ENCODE measurements at regions not wholly inside any gene's neighbourhood (a gene's known extent, or its start where the extent isn't known, plus 50 kb on each side); places are given as distances from the start of the nearest gene placed in this dataset.

DNA sequence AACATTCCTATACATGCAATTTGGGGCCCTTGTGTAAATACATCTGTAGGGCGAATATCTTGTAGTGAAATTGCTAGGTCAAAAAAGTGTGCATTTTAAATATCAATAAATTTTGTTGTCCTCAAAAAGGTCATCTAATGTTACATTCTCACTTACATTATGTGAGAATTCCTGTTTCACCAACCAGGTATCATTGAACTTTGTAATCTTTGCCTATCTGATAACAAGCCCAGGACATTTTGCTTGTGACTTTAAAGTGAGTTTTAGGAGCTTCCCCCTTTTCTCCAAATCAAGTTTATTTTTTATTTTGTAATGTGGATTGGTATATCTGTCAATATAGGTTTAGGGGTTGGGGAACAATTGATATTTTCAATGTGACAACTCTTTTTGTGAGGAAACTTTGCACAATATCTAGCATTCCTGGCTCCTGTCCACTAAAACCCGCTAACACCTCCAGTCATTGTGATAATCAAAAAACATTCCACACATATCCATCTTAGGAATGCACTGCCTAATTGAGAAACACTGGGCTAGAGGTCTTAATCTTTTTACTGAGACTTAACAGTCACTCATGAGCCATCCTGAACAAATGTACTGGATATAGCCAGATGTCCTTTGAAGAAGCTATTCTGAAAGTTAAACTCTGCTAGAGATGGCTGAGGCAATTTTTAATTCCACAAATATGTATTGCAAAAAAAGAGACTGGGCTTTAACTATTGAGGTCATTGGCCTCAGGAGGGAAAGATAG lies 72.5 kb upstream of the SLC1A1 start:
- H3K36me3 Mint-ChIP-seq = no peaks in the 10 kb centered on the region
- DNase-seq (ENCODE audit: low spot score in 2 of 2, unreplicated experiment in 2 of 2) = no peak
- H3K27me3 Mint-ChIP-seq (ENCODE audit: low read depth) = no peaks in the 10 kb centered on the region
- no peak overlapping the region for H3K27ac Mint-ChIP-seq
- H3K4me3 Mint-ChIP-seq = no peak overlapping the region
- peaks cover 12% of the 10 kb centered on the region for H3K4me1 Mint-ChIP-seq
- TF ChIP-seq, protein P1, sequence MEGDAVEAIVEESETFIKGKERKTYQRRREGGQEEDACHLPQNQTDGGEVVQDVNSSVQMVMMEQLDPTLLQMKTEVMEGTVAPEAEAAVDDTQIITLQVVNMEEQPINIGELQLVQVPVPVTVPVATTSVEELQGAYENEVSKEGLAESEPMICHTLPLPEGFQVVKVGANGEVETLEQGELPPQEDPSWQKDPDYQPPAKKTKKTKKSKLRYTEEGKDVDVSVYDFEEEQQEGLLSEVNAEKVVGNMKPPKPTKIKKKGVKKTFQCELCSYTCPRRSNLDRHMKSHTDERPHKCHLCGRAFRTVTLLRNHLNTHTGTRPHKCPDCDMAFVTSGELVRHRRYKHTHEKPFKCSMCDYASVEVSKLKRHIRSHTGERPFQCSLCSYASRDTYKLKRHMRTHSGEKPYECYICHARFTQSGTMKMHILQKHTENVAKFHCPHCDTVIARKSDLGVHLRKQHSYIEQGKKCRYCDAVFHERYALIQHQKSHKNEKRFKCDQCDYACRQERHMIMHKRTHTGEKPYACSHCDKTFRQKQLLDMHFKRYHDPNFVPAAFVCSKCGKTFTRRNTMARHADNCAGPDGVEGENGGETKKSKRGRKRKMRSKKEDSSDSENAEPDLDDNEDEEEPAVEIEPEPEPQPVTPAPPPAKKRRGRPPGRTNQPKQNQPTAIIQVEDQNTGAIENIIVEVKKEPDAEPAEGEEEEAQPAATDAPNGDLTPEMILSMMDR (IDR thresholded peaks at IDR 0.05; ENCODE audit: unreplicated experiment) = no peak
- H3K9me3 Mint-ChIP-seq = peaks cover 5% of the 10 kb centered on the region

GRCh38 chr9:4416467-4416866 lies 73.8 kb upstream of the SLC1A1 start:
- Mint-ChIP-seq H3K4me3 (no peak overlapping the region), H3K9me3 (peaks cover 5% of the 10 kb centered on the region), H3K4me1 (peaks cover 4% of the 10 kb centered on the region), H3K27ac (no peak overlapping the region), H3K36me3 (no peaks in the 10 kb centered on the region), H3K27me3 (ENCODE audit: low read depth) (no peaks in the 10 kb centered on the region)
- no peak for DNase-seq (ENCODE audit: low spot score in 2 of 2, unreplicated experiment in 2 of 2)
- TF ChIP-seq, protein P1 (IDR thresholded peaks at IDR 0.05; ENCODE audit: unreplicated experiment) = no peak

GRCh38 chr9:4415281-4415680 lies 75.0 kb upstream of the SLC1A1 start:
- peaks cover 5% of the 10 kb centered on the region for H3K9me3 Mint-ChIP-seq
- no peaks in the 10 kb centered on the region for H3K36me3 Mint-ChIP-seq
- H3K27me3 Mint-ChIP-seq (ENCODE audit: low read depth) = no peaks in the 10 kb centered on the region
- TF ChIP-seq, protein P1 (IDR thresholded peaks at IDR 0.05; ENCODE audit: unreplicated experiment) = no peak
- no peak overlapping the region for H3K27ac Mint-ChIP-seq
- H3K4me1 Mint-ChIP-seq = peaks cover 4% of the 10 kb centered on the region
- H3K4me3 Mint-ChIP-seq = no peak overlapping the region
- DNase-seq (ENCODE audit: low spot score in 2 of 2, unreplicated experiment in 2 of 2) = no peak

- TF ChIP-seq, protein P1 (IDR thresholded peaks at IDR 0.05; ENCODE audit: unreplicated experiment) = no peak
- Mint-ChIP-seq H3K4me3 (no peak overlapping the region), H3K27me3 (ENCODE audit: low read depth) (no peaks in the 10 kb centered on the region), H3K36me3 (no peaks in the 10 kb centered on the region), H3K9me3 (peaks cover 5% of the 10 kb centered on the region), H3K4me1 (peaks cover 4% of the 10 kb centered on the region), H3K27ac (no peak overlapping the region)
- no peak for DNase-seq (ENCODE audit: low spot score in 2 of 2, unreplicated experiment in 2 of 2)
Measured at GRCh38 chr9:4413856-4414255, 76.4 kb upstream of the SLC1A1 start.

GRCh38 chr9:4404156-4404555 lies 86.1 kb upstream of the SLC1A1 start:
- H3K9me3 Mint-ChIP-seq = peaks cover 56% of the 10 kb centered on the region
- no peak overlapping the region for H3K27ac Mint-ChIP-seq
- no peaks in the 10 kb centered on the region for H3K27me3 Mint-ChIP-seq (ENCODE audit: low read depth)
- H3K4me3 Mint-ChIP-seq = no peak overlapping the region
- no peaks in the 10 kb centered on the region for H3K4me1 Mint-ChIP-seq
- no peak for DNase-seq (ENCODE audit: low spot score in 2 of 2, unreplicated experiment in 2 of 2)
- TF ChIP-seq, protein P1 (IDR thresholded peaks at IDR 0.05; ENCODE audit: unreplicated experiment) = no peak
- peaks cover 11% of the 10 kb centered on the region for H3K36me3 Mint-ChIP-seq
